Liver (tissue), 8 donors: ENCODE measurements at regions not wholly inside any gene's neighbourhood (a gene's known extent, or its start where the extent isn't known, plus 50 kb on each side); places are given as distances from the start of the nearest gene placed in this dataset.

Source experiments
- DNase-seq: peaks from one replicate; pipeline ENCODE4 v3.0.0-alpha.2; 2017; ENCODE audit warnings: low spot score
- H3K27ac ChIP-seq, 2 donors: one replicate each; pipeline ENCODE4 v1.7.0; 2013; ENCODE audit warnings: inconsistent platforms in 2 of 2, low read length in 2 of 2, control low read depth in 1 of 2, low read depth in 1 of 2, mild to moderate bottlenecking in 1 of 2
- H3K27me3 ChIP-seq, 4 donors: one replicate each; pipeline versions ENCODE4 v1.6.1 to v1.7.0; 2013; ENCODE audit warnings: low read length in 3 of 4, inconsistent platforms in 1 of 4, mild to moderate bottlenecking in 1 of 4, moderate library complexity in 1 of 4; ENCODE audit not compliant: control insufficient read depth in 4 of 4, insufficient read depth in 4 of 4
- H3K36me3 ChIP-seq, 4 donors: one replicate each; pipeline versions ENCODE4 v1.6.1 to v1.7.0; 2013; ENCODE audit warnings: low read length in 3 of 4, mild to moderate bottlenecking in 3 of 4, low read depth in 1 of 4, moderate library complexity in 1 of 4; ENCODE audit not compliant: control insufficient read depth in 4 of 4, insufficient read depth in 3 of 4
- H3K4me1 ChIP-seq, 4 donors: one replicate each; pipeline versions ENCODE4 v1.6.1 to v1.7.0; 2013; ENCODE audit warnings: low read length in 3 of 4, mild to moderate bottlenecking in 3 of 4, moderate library complexity in 1 of 4; ENCODE audit not compliant: control insufficient read depth in 4 of 4, insufficient read depth in 4 of 4
- H3K4me3 ChIP-seq, 3 donors: one replicate each; pipeline versions ENCODE4 v1.6.1 to v1.7.0; 2013; ENCODE audit warnings: low read length in 3 of 3, control low read depth in 1 of 3, low read depth in 1 of 3, mild to moderate bottlenecking in 1 of 3
- H3K9ac ChIP-seq, 2 donors: one replicate each; pipeline ENCODE4 v1.7.0; 2013; ENCODE audit warnings: low read length in 2 of 2, mild to moderate bottlenecking in 2 of 2, moderate library complexity in 2 of 2, control low read depth in 1 of 2, low read depth in 1 of 2
- H3K9me3 ChIP-seq, 4 donors: one replicate each; pipeline versions ENCODE4 v1.6.1 to v1.7.0; 2013; ENCODE audit warnings: low read length in 3 of 4; ENCODE audit not compliant: control insufficient read depth in 4 of 4
- ATF3 ChIP-seq: IDR thresholded peaks from 2 replicates; pipeline ENCODE4 v1.6.1; 2016; ENCODE audit warnings: antibody characterized with exemption
- CTCF ChIP-seq: fragments of 150-350 bp; IDR thresholded peaks from 2 replicates; pipeline ENCODE4 v1.5.1; 2017; ENCODE audit warnings: improper control_type of control experiment, low read depth, low read length; ENCODE audit not compliant: missing input control
- EGR1 ChIP-seq, 2 donors: IDR thresholded peaks; 2 replicates each; pipeline ENCODE4 v1.6.1; 2016 to 2018; ENCODE audit warnings: antibody characterized with exemption in 2 of 2, low read depth in 2 of 2
- FOXA1 ChIP-seq: IDR thresholded peaks from 2 replicates; pipeline ENCODE4 v1.6.1; 2016; ENCODE audit warnings: antibody characterized with exemption
- GABPA ChIP-seq, 2 donors: IDR thresholded peaks in 1 of 2; conservative IDR thresholded peaks in 1 of 2; 2 replicates each; pipeline ENCODE4 v1.6.1; 2016; ENCODE audit warnings: antibody characterized with exemption in 2 of 2, mild to moderate bottlenecking in 1 of 2, moderate library complexity in 1 of 2
- HNF4A ChIP-seq, 2 donors: conservative IDR thresholded peaks; 2 replicates each; pipeline ENCODE4 v1.6.1; 2016; ENCODE audit warnings: antibody characterized with exemption in 2 of 2, mild to moderate bottlenecking in 2 of 2
- MAX ChIP-seq: IDR thresholded peaks from 2 replicates; pipeline ENCODE4 v1.6.1; 2016; ENCODE audit warnings: antibody characterized with exemption
- RAD21 ChIP-seq, 2 donors: IDR thresholded peaks; 2 replicates each; pipeline ENCODE4 v1.6.1; 2016; ENCODE audit warnings: antibody characterized with exemption in 2 of 2, mild to moderate bottlenecking in 2 of 2
- REST ChIP-seq: IDR thresholded peaks from 2 replicates; pipeline ENCODE4 v1.6.1; 2016; ENCODE audit warnings: antibody characterized with exemption, mild to moderate bottlenecking
- RXRA ChIP-seq, 2 donors: IDR thresholded peaks; 2 replicates each; pipeline ENCODE4 v1.6.1; 2017 to 2018; ENCODE audit warnings: antibody characterized with exemption in 2 of 2, mild to moderate bottlenecking in 1 of 2
- SP1 ChIP-seq: IDR thresholded peaks from 2 replicates; pipeline ENCODE4 v1.6.1; 2018; ENCODE audit warnings: antibody characterized with exemption, mild to moderate bottlenecking
- WGBS: extraction: QIAGEN DNeasy Blood & Tissue Kit; methylation state at CpG from one replicate; pipeline ENCODE4 v1.1.7; 2013; 5-methylcytosine and 5-hydroxymethylcytosine counted together
- donor health status: healthy.
- donor health status: healthy.
- donor health status: healthy.
- donor health status: healthy.
- donor health status: healthy.

- TF ChIP-seq REST (no peak), HNF4A (conservative IDR thresholded peaks at IDR 0.05) (no peak)
Measured at GRCh38 chr14:42002141-42002540, 395.5 kb downstream of the LRFN5 start (continued).

- 48% methylated on average over 3 of the region's 3 CpGs for WGBS
Measured at GRCh38 chr14:42001431-42001830, 394.8 kb downstream of the LRFN5 start.

More at GRCh38 chr14:42001431-42001830, 394.8 kb downstream of the LRFN5 start:
- no peaks in the 10 kb centered on the region for H3K36me3 ChIP-seq
- no peak for DNase-seq
- H3K27me3 ChIP-seq: no peaks in the 10 kb centered on the region
- H3K27ac ChIP-seq: no peak overlapping the region
- H3K9me3 ChIP-seq: no peaks in the 10 kb centered on the region
- no peak overlapping the region for H3K4me3 ChIP-seq
- H3K4me1 ChIP-seq: no peaks in the 10 kb centered on the region
- no peak for TF ChIP-seq SP1
- no peak for TF ChIP-seq ATF3
- no peak for TF ChIP-seq RXRA (IDR thresholded peaks at IDR 0.05)
- no peak for TF ChIP-seq FOXA1
- no peak for TF ChIP-seq HNF4A (conservative IDR thresholded peaks at IDR 0.05)
- no peak for TF ChIP-seq MAX
- TF ChIP-seq GABPA (IDR thresholded peaks at IDR 0.05 in 1 of 2, conservative IDR thresholded peaks at IDR 0.05 in 1 of 2): no peak
- no peak for TF ChIP-seq RAD21 (IDR thresholded peaks at IDR 0.05)
- TF ChIP-seq EGR1 (IDR thresholded peaks at IDR 0.05; ENCODE audit: low read depth in 2 of 2): no peak
- no peak for TF ChIP-seq REST
- no peak for TF ChIP-seq CTCF
- H3K9ac ChIP-seq: no peak overlapping the region
